ENCODE measurements at regions not wholly inside any gene's neighbourhood (a gene's known extent, or its start where the extent isn't known, plus 50 kb on each side); places are given as distances from the start of the nearest gene placed in this dataset.

GRCh38 chr13:39197647-39198007 lies 159.4 kb downstream of the NHLRC3 start:
- H3K27ac ChIP-seq: no peak overlapping the region
- TF ChIP-seq CTCF (conservative IDR thresholded peaks at IDR 0.05): no peak

- no peak for TF ChIP-seq CTCF (conservative IDR thresholded peaks at IDR 0.05)
- H3K27ac ChIP-seq: no peak overlapping the region
These were observed 162.1 kb downstream of the NHLRC3 start for GRCh38 chr13:39200249-39200910.

- TF ChIP-seq CTCF (conservative IDR thresholded peaks at IDR 0.05): no peak
- H3K27ac ChIP-seq: no peak overlapping the region
These were observed 162.9 kb downstream of the NHLRC3 start for GRCh38 chr13:39201180-39201579.

GRCh38 chr13:39202746-39203145 lies 164.5 kb downstream of the NHLRC3 start:
- no peak for TF ChIP-seq CTCF (conservative IDR thresholded peaks at IDR 0.05)
- H3K27ac ChIP-seq: no peak overlapping the region

GRCh38 chr13:39208636-39209035 lies 170.4 kb downstream of the NHLRC3 start:
- no peak overlapping the region for H3K27ac ChIP-seq
- no peak for TF ChIP-seq CTCF (conservative IDR thresholded peaks at IDR 0.05)

- no peak overlapping the region for H3K27ac ChIP-seq
- no peak for TF ChIP-seq CTCF (conservative IDR thresholded peaks at IDR 0.05)
These were observed 171.7 kb downstream of the NHLRC3 start for GRCh38 chr13:39209731-39210531.

GRCh38 chr13:39210961-39211534 lies 172.8 kb downstream of the NHLRC3 start:
- TF ChIP-seq CTCF (conservative IDR thresholded peaks at IDR 0.05): no peak
- H3K27ac ChIP-seq: no peak overlapping the region
